ENCODE measurements at regions not wholly inside any gene's neighbourhood (a gene's known extent, or its start where the extent isn't known, plus 50 kb on each side); places are given as distances from the start of the nearest gene placed in this dataset.
"Not testable (repeated sequence)": the region's sequence is repeated elsewhere in the genome, so short reads cannot be mapped to it uniquely, and the experiment has no call there.

DNA sequence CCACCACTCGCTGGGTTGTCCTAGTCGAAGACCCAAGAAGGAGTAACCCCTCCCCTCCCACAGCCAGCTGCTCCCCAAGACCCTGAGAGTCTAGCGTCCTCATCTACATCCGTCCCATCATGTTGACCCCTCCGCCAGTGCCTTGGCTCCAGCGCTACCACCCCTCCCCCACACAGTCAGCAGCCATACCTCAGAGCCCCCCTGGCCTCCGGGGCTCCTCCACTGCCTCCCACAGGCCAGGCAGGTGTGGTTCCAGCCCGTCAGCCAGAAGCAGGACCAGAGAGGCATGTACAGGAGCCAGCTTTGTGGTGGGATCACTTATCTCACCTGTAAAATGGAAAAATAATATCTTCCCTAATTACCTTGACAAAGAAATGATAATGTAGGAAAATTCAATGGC, 51.5 kb upstream of the PHF21B start:
- DNase-seq: no peak

GRCh38 chr22:45064313-45065278, 54.8 kb upstream of the PHF21B start:
- DNase-seq: no peak

DNA sequence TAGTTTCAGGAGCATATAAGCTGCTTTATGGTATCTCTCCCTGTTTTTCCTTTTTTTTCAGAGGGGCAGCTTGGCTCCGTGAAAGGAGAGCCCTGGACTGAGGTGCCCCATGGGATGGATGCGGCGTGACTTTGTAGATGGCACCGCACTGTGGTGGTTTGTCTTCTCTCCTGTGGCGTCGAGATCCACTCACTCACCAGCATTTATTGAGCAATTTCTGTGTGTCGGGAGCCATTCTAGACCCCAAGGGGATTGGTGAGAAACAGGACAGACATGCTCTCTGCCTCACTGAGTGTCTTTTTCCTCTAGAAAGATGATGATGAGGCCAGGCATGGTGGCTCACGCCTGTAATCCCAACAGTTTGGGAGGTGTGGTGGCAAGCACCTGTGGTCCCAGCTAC, 55.9 kb upstream of the PHF21B start:
- no peak for DNase-seq

DNA sequence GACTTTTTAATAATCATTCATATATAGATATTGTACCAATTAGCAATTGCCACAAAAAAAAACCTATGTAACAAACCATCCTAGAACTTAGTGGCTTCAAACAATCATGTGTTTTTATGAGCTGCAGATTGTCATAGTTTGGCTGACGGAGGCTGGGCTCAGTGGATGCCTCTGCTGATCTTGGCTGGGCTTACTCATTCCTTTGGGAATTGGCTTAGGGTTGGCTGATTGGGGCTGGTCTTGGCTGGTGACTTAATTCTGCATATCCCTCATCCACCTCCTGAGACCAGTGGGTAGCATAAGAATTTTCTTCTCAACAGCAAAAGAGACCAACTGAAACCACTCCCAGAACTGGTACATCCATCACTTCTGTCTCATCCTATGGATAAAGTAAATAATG, 57.9 kb upstream of the PHF21B start:
- DNase-seq: no peak

DNA sequence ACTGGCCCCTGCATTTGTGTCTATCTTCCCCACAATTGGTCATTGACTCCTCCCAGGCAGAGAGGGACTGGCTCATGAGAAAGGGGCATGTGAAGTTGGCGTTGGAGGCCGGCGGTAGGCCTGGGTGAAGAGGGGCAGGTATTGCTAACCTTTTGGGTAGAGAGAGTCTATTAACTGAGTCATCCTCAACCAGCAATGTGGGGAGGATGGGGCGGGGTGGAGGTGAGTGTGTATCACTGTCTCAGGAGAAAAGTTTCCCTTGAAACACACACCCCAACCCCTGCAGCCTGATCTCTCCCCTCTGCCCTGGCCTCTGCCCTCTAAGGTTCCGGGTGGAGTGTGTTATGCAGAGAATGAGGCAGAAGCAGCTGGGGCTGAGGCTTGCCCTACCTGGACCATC, 60.1 kb upstream of the PHF21B start:
- DNase-seq: no peak

- DNase-seq: no peak
Measured at GRCh38 chr22:45071618-45072017, 61.8 kb upstream of the PHF21B start.

GRCh38 chr22:45072322-45072903, 62.6 kb upstream of the PHF21B start:
- DNase-seq: no peak

GRCh38 chr22:45073064-45073463, 63.3 kb upstream of the PHF21B start:
- DNase-seq: no peak

GRCh38 chr22:45077286-45077685, 67.5 kb upstream of the PHF21B start:
- DNase-seq: no peak

GRCh38 chr22:45077826-45078334, 68.1 kb upstream of the PHF21B start:
- DNase-seq: no peak

- DNase-seq: no peak
Measured at GRCh38 chr22:45082795-45083194, 73.0 kb upstream of the PHF21B start.

- no peak for DNase-seq
Measured at GRCh38 chr22:45083659-45084305, 74.0 kb upstream of the PHF21B start.

DNA sequence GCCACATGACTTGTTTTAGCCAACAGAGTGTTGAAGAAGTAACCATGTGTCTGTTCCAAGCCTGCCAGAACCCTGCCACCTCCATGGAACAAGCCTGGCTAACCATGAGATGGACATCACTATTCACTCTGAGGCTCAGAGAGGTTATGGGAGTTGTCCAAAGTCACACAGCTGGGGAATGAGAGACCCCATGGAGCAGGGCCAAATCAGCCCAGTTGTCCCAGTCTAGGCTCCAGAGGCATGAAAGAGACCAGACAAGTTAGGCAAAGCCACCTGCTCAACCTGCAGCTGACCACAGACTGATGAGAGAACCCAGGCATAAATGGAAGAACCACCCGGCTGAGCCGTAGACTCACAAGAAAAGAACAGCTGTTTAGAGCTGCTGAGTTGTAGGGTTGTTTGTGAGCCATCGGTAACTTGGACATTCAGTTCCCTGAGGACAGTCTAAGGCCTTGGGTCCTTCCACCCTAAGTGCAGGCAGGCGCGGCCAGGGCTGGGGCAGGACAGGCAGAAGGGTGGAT, 74.7 kb upstream of the PHF21B start:
- DNase-seq: no peak

DNA sequence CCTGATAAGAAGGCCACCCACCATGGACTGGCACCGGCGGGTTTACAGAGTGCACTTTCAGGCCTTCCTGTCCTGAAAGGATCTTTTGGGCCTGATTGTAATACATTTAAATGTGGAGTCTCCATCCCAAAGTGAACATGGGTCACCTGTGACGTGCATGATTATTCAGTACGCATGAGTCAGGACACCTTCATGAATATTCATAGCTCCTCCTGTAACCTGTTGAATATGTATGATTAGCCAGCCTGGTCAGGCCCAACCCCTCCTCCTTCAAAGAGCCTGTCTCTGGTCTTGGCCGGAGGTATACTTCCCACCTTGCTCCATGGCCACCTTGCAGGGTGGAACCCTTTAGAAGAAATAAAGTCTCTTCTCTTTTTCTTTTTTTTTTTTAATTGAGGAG, 75.9 kb upstream of the NUP50 start:
- no peak for DNase-seq

- DNase-seq: no peak
Measured at GRCh38 chr22:45088576-45088975, 75.1 kb upstream of the NUP50 start.

GRCh38 chr22:45090497-45090910, 73.2 kb upstream of the NUP50 start:
- no peak for DNase-seq

- DNase-seq: no peak
Measured at GRCh38 chr22:45091254-45091854, 72.4 kb upstream of the NUP50 start.

- DNase-seq: not testable (repeated sequence)
Measured at GRCh38 chr22:45091875-45092274, 71.8 kb upstream of the NUP50 start.

- no peak for DNase-seq
Measured at GRCh38 chr22:45092644-45093043, 71.1 kb upstream of the NUP50 start.

- no peak for DNase-seq
Measured at GRCh38 chr22:45093609-45094008, 70.1 kb upstream of the NUP50 start.

DNA sequence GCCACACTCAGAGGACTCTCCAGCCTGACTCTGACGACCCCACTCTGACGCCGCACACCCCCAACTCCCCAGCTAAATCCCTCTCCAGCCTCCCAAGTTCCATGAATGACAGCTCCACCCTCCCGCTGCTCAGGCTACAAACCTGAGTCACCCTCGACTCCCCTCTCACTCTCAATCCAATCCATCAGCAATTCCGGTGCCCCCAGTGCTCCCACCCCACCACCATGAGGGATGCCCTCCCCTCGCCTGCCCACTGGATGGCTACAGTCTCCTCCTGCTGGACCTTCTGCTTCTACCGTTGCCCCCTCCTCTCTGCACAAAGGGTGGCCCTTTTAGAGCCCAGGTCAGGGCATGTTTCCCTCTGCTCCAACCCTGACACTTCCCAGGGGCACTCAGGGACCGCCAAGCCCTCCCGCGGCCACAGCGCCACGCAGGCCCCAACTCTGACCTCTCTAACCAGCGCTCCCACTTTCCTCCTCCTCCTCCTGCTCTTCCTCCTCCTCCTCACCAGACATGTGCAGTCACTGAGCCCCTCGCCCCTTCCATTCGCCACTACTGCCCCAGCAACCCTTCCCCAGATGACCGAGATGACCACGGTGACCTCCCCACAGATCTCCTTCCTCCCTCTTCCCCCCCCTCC, 69.5 kb upstream of the NUP50 start:
- DNase-seq: no peak

- DNase-seq: no peak
Measured at GRCh38 chr22:45094825-45095224, 68.9 kb upstream of the NUP50 start.

Data from CD4-positive, alpha-beta T cell treated with Interleukin-10 for 1 hour (primary cell).